SIG-M5 (cell line): ENCODE measurements at regions not wholly inside any gene's neighbourhood (a gene's known extent, or its start where the extent isn't known, plus 50 kb on each side); places are given as distances from the start of the nearest gene placed in this dataset.

ENCODE experiments used
- DNase-seq: peaks from one replicate; lab custom pipeline; 2025; lab: John Stamatoyannopoulos, UW

DNA sequence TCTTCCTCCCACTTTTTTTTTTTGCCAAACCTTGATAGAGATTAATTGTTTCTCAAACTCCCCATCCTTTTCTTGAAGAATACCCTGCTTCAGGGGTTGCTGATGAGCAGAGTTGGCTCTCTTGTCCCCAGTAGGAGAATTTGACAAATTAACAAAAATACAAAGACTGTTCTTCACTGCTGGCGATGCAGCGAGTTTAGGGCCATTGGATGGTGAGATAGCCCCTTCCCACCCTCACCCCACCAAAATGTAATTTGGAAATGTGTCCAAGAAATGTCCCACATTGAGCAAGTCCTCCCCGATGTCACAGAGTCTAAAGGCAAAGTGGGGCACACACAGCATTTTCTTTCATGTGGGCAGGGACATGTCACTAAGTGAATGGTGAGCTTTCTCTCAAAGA lies 136.0 kb upstream of the RARB start:
- DNase-seq = no peak

DNA sequence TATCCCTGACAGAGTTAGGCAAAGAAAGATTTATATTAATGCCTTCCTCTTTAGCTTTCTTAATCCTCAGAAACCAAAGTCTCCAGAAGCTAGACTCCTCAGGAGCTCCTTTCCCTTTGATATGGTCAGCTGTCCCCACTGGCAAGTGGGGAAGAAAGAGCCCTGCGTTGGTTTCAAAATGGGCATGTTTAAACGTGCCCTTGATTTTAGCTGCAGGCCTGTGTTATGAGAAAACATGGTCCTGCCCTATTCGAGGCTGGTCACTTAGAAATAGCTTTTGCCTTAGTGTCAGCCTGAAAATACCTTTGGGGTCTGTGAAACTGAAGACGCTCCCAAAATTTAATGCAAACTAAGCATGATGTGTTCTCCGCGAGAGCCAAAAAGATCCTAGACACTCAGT lies 135.5 kb upstream of the RARB start:
- no peak for DNase-seq

GRCh38 chr3:25293736-25294135 lies 134.3 kb upstream of the RARB start:
- DNase-seq = no peak

- no peak for DNase-seq
Observed at GRCh38 chr3:25294169-25294805, 133.8 kb upstream of the RARB start.

DNA sequence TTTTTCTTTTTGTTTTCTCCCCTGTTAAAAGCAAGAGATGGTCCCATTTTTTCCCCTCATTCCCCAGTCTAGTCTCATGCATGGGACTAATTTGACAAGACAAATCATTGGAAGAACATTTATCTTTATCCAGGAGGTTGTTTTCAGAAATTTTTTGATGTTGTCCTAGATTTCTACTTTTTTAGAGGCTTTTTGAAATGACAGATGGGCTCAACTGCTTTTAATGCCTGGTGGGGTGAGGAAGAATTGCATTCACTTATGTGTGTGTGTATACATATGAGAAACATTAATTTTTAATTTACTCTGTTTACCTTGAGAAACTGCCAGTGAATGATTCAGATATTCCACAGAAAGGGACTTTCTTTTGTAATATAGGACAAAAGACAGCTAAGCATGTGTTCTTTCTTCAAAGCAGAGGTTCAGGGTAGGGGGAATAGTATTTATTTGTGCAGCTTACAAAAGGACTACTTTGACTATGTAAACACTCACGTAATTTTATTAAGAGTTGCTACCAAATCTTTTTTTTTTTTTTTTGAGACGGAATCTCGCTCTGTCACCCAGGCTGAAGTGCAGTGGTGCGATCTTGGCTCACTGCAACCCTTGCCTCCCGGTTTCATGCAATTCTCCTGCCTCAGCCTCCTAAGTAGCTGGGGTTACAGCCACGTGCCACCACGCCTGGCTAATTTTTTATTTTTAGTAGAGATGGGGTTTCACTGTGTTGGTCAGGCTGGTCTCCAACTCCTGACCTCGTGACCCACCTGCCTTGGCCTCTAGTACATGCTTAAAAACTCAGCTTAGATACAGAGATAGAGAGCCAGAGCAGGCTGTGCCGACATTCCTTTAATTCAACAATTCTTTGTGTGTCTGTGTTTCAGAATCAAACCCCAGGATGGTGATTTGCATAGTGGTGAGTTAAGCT lies 130.1 kb upstream of the RARB start:
- DNase-seq = no peak

DNA sequence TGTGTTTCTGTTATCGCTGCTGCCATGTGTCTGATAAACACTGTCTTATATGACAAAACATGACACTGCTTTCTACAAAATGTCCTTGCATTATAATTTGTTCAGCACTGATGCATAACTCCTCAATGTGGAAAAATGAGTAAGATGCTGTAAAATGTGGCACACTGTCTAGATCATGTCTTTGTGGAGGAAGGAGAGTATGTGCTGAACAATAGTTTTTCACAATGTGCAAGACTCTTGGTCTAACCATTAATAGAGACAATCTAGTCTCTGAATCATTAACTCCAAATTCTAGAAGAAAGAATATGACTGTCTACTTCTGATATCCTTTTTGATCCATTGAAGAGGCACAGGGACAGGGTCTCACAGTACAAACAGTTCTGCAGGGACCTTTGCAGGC lies 127.9 kb upstream of the RARB start:
- no peak for DNase-seq

DNA sequence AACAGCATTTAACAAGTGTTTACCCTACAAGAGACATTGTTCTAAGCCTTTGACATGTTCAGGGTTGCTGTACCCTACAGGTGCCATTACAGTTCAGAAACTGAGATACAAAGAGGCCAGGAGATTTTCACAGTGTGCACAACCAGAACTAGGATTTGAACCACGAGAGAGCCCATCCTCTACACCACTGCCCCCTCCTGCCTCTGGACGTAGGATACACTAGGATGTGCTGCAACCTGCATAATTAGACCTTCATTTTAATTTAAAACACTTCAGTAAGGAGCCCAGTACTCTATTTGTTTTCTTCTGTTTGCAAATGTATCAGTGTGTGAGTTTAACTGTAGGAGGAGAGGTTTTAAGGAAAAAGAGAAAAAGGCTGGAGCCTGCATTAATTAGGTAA lies 123.1 kb upstream of the RARB start:
- no peak for DNase-seq

- no peak for DNase-seq
Observed at GRCh38 chr3:25306066-25306465, 122.0 kb upstream of the RARB start.

DNA sequence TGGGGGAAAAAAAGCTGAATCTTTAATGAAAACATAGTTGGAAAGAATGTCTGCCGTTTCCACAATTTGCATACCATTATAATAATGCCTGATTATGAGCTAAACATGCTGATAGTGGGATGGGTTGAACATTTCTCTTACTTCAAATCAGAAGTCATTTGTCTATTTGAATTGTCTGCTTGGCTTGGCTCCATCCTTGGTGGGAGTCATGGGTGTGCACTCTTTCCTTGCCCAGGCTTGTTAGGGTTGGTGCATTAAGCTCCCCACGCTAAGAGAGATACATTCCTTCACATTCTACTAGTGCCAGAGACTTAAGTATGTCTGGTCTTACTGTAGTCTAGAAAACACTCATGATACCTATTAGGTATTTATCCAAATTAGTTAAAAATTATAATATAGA lies 121.4 kb upstream of the RARB start:
- no peak for DNase-seq

GRCh38 chr3:25313286-25313685 lies 114.8 kb upstream of the RARB start:
- no peak for DNase-seq

DNA sequence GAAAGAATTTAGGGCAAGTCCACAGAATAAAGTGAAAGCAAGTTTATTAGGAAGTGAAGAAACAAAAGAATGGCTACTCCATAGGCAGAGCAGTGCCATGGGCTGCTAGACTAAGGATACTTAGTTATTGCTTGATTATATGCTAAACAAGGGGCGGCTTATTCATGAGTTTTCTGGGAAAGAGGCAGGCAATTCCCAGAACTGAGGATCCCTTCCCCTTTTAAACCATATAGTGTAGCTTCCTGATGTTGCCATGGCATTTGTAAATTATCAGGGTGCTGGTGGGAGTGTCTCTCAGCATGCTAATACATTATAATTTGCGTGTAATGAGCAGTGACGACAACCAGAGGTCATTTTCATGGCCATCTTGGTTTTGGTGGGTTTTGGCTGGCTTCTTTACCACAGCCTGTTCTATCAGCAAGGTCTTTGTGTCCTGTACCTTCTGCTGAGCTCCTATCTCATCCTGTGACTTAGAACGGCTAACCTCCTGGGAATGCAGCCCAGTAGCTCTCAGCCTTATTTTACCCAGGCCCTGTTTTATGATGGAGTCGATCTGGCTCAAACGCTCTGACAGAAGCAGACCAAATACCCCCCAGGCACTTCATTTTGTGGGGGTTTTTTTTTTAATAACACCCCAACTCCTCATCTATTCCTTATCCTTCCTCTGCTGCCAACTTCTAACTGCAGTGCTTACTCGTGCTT lies 103.0 kb upstream of the RARB start:
- DNase-seq = no peak

DNA sequence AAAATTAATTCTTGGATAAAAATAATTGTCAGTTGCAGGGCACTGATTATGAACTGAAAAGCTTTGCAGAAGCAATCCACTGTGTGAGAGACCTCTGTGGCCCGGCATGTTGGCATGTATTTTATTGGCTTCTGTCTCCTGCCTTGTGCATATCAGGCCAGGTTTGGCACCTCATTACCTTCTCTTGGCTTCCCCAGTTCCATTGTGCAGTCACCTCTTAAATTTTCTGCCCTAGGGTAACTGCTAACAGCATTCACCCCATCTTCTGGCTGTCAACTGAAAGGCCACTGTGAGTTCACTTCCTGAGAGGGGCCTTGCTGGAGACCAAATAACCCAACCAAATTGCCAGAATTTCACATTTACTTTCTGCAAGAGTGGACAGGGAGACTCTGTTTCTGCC lies 92.7 kb upstream of the RARB start:
- no peak for DNase-seq

DNA sequence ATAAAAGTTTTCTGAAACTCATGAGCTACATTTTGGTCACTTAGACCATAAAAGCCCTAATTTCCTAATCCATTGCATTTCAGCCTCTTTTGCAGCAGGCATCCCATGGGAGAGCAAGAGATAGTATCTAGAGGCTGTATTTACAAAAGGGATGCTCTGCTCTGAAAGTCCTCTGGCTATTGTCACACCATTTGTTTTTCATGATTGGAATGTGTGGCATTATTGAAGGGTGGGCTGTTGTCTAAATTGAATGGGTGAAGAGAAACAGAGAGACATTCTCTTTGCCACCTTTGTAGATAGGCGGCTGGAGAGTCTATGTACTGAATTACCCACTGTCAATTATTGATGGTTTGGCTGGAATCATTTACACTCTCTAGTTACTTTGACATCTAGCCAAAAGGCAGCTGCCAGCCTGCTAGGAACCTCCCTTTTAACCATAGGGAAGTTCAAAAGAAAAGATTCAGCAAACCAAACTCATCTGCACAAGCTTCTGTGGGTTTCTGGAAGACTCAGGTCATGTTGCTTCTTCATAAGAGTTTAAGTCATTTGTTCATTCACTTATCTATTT lies 89.8 kb upstream of the RARB start:
- no peak for DNase-seq

- no peak for DNase-seq
Observed at GRCh38 chr3:25339225-25339624, 88.8 kb upstream of the RARB start.

DNA sequence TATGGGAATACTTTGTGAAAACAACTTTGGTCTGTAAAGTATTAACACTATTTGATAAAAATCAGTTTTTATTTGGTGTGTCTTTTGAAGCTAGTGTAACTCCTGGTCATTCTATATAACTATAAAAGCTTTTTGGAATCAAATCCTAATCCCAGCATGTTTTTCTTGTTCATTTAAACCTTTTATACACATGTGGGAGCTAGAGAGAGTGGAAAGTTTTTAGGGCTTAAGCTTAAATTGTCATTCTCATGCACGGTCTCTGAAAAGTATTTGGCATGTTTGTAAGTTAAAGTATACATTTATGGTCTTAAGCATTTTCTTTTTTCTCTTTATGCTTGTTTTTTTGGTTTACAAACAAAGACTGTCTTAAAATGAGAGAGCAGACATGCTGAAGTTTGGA lies 83.4 kb upstream of the RARB start:
- no peak for DNase-seq

GRCh38 chr3:25349095-25349494 lies 79.0 kb upstream of the RARB start:
- DNase-seq = no peak

GRCh38 chr3:25349828-25350724 lies 78.0 kb upstream of the RARB start:
- DNase-seq = no peak

GRCh38 chr3:25350725-25351114 lies 77.3 kb upstream of the RARB start:
- no peak for DNase-seq

DNA sequence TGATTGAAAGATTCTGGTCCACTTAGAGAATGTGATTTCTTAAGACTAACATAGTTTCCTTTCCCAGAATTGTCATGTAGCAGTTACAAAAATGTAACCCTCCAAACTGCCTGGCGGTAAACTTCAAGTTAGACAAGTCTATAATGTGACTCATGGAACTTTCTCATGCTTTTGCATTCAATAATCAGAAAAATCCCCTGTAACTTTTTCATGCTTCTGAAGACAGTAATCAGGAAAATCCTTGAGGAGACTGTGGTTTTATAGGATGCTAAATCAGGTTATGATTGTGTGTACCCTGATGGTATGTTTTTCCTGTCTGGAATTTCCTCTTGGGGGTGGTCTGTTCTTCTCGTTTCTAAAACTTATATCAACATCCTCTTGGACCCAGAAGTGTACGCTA lies 74.0 kb upstream of the RARB start:
- DNase-seq = no peak

- no peak for DNase-seq
Observed at GRCh38 chr3:25355034-25355885, 72.8 kb upstream of the RARB start.

GRCh38 chr3:25355998-25356397 lies 72.1 kb upstream of the RARB start:
- no peak for DNase-seq
